ENCODE measurements at regions not wholly inside any gene's neighbourhood (a gene's known extent, or its start where the extent isn't known, plus 50 kb on each side); places are given as distances from the start of the nearest gene placed in this dataset.
A peak's percentile ranks its signal among the peaks of the same experiment; 100 is the strongest.

- H3K4me3 ChIP-seq (ENCODE audit: low read length) = no peak overlapping the region
- no peak for TF ChIP-seq CTCF (conservative IDR thresholded peaks at IDR 0.05; ENCODE audit: low read depth, low read length)
- no peak for TF ChIP-seq EZH2 (IDR thresholded peaks at IDR 0.05; ENCODE audit: low read length, unreplicated experiment)
- TF ChIP-seq EZH2phosphoT487 (IDR thresholded peaks at IDR 0.05; ENCODE audit: borderline replicate concordance, low read length) = no peak
- POLR2A ChIA-PET (ENCODE audit: unreplicated experiment) = no interaction called here
- no peaks in the 10 kb centered on the region for H3K9me2 ChIP-seq (replicated peaks; ENCODE audit: low read length)
- ATAC-seq (no peak), DNase-seq (no peak)
- no peaks in the 10 kb centered on the region for H3F3A ChIP-seq (ENCODE audit: low read length, unreplicated experiment)
- BruUV-seq (replicated peaks) = no TSS peak
- no peak overlapping the region for H3K27ac ChIP-seq (ENCODE audit: low read length)
- CTCF ChIA-PET = no interaction called here
- no peaks in the 10 kb centered on the region for H3K27me3 ChIP-seq (ENCODE audit: low read length)
- no peaks in the 10 kb centered on the region for H3K79me2 ChIP-seq (ENCODE audit: low read length)
- no peaks in the 10 kb centered on the region for H4K20me1 ChIP-seq (ENCODE audit: low read length)
- no peak overlapping the region for H2AFZ ChIP-seq (ENCODE audit: low read length)
- intact Hi-C loops (cut with micrococcal nuclease) = no loop called here
- no peak overlapping the region for H3K9ac ChIP-seq (ENCODE audit: low read length)
- H3K4me1 ChIP-seq (ENCODE audit: insufficient read depth, low read length) = peaks cover 5% of the 10 kb centered on the region
- H3K36me3 ChIP-seq (ENCODE audit: low read depth, low read length) = no peaks in the 10 kb centered on the region
- no peaks in the 10 kb centered on the region for H3K9me3 ChIP-seq (ENCODE audit: low read length)
- no peak overlapping the region for H3K4me2 ChIP-seq (ENCODE audit: low read length)
Measured at GRCh38 chr2:147046473-147046872, 798.4 kb upstream of the ACVR2A start.

GRCh38 chr2:147045113-147045512, 799.7 kb upstream of the ACVR2A start:
- H3K9ac ChIP-seq (ENCODE audit: low read length) = no peak overlapping the region
- no peaks in the 10 kb centered on the region for H3K79me2 ChIP-seq (ENCODE audit: low read length)
- ChIA-PET POLR2A (ENCODE audit: unreplicated experiment) (no interaction called here), CTCF (interaction anchor here (0.5 to 1.0 kb wide), 5 partner anchors 52 to 866 kb away, joined by 3 to 6 read pairs (median 4); no protein-coding TSS in a partner anchor)
- peak overlapping the region; percentile 70 for H2AFZ ChIP-seq (ENCODE audit: low read length)
- no peak overlapping the region for H3K4me2 ChIP-seq (ENCODE audit: low read length)
- no peaks in the 10 kb centered on the region for H3K9me3 ChIP-seq (ENCODE audit: low read length)
- intact Hi-C loops (cut with micrococcal nuclease) = loop anchor here (1.0 to 2.0 kb wide), 4 partner anchors 118 to 866 kb away; no protein-coding TSS in a partner anchor
- no peaks in the 10 kb centered on the region for H4K20me1 ChIP-seq (ENCODE audit: low read length)
- H3K9me2 ChIP-seq (replicated peaks; ENCODE audit: low read length) = no peaks in the 10 kb centered on the region
- DNase-seq (peak; percentile 79), ATAC-seq (peak; percentile 68)
- TF ChIP-seq EZH2phosphoT487 (IDR thresholded peaks at IDR 0.05; ENCODE audit: borderline replicate concordance, low read length) (no peak), CTCF (conservative IDR thresholded peaks at IDR 0.05; ENCODE audit: low read depth, low read length) (peak; percentile 89), EZH2 (IDR thresholded peaks at IDR 0.05; ENCODE audit: low read length, unreplicated experiment) (no peak)
- no peaks in the 10 kb centered on the region for H3K27me3 ChIP-seq (ENCODE audit: low read length)
- no TSS peak for BruUV-seq (replicated peaks)
- H3K4me1 ChIP-seq (ENCODE audit: insufficient read depth, low read length) = peaks cover 5% of the 10 kb centered on the region
- no peaks in the 10 kb centered on the region for H3F3A ChIP-seq (ENCODE audit: low read length, unreplicated experiment)
- no peaks in the 10 kb centered on the region for H3K36me3 ChIP-seq (ENCODE audit: low read depth, low read length)
- no peak overlapping the region for H3K27ac ChIP-seq (ENCODE audit: low read length)
- H3K4me3 ChIP-seq (ENCODE audit: low read length) = no peak overlapping the region

- no peak for ATAC-seq
- no peak overlapping the region for H3K27ac ChIP-seq (ENCODE audit: low read length)
- no peak overlapping the region for H3K4me2 ChIP-seq (ENCODE audit: low read length)
- H3K36me3 ChIP-seq (ENCODE audit: low read depth, low read length) = no peaks in the 10 kb centered on the region
- H3K9me2 ChIP-seq (replicated peaks; ENCODE audit: low read length) = no peaks in the 10 kb centered on the region
- no peak overlapping the region for H2AFZ ChIP-seq (ENCODE audit: low read length)
- no peak overlapping the region for H3K4me3 ChIP-seq (ENCODE audit: low read length)
- no peaks in the 10 kb centered on the region for H3K9me3 ChIP-seq (ENCODE audit: low read length)
- peaks cover 5% of the 10 kb centered on the region for H3K4me1 ChIP-seq (ENCODE audit: insufficient read depth, low read length)
- no TSS peak for BruUV-seq (replicated peaks)
- no peaks in the 10 kb centered on the region for H3K79me2 ChIP-seq (ENCODE audit: low read length)
- no peak for TF ChIP-seq CTCF (conservative IDR thresholded peaks at IDR 0.05; ENCODE audit: low read depth, low read length)
- TF ChIP-seq EZH2phosphoT487 (IDR thresholded peaks at IDR 0.05; ENCODE audit: borderline replicate concordance, low read length) = no peak
- no peak for DNase-seq
- no peaks in the 10 kb centered on the region for H3K27me3 ChIP-seq (ENCODE audit: low read length)
- H3F3A ChIP-seq (ENCODE audit: low read length, unreplicated experiment) = no peaks in the 10 kb centered on the region
- ChIA-PET POLR2A (ENCODE audit: unreplicated experiment) (no interaction called here), CTCF (no interaction called here)
- no peaks in the 10 kb centered on the region for H4K20me1 ChIP-seq (ENCODE audit: low read length)
- intact Hi-C loops (cut with micrococcal nuclease) = no loop called here
- no peak overlapping the region for H3K9ac ChIP-seq (ENCODE audit: low read length)
Measured at GRCh38 chr2:147041121-147041494, 803.7 kb upstream of the ACVR2A start.

Data from PC-3 (cell line).